HT1080 (cell line): ENCODE measurements at regions not wholly inside any gene's neighbourhood (a gene's known extent, or its start where the extent isn't known, plus 50 kb on each side); places are given as distances from the start of the nearest gene placed in this dataset.

Experiments used
- DNase-seq: peaks from one replicate; pipeline ENCODE4 v3.0.0-alpha.2; 2015; ENCODE audit warnings: low read depth

- DNase-seq: no peak
Observed at GRCh38 chr3:28087591-28087990, 153.8 kb upstream of the CMC1 start.

- DNase-seq: no peak
Observed at GRCh38 chr3:28088811-28089526, 152.4 kb upstream of the CMC1 start.

GRCh38 chr3:28089527-28089897 is 151.9 kb upstream of the CMC1 start:
- no peak for DNase-seq

GRCh38 chr3:28099296-28099695 is 142.1 kb upstream of the CMC1 start:
- DNase-seq: no peak

- DNase-seq: no peak
Observed at GRCh38 chr3:28101705-28102104, 139.7 kb upstream of the CMC1 start.

GRCh38 chr3:28103861-28104260 is 137.6 kb upstream of the CMC1 start:
- DNase-seq: no peak

- DNase-seq: no peak
Observed at GRCh38 chr3:28104896-28105534, 136.4 kb upstream of the CMC1 start.

GRCh38 chr3:28109829-28110228 is 131.6 kb upstream of the CMC1 start:
- DNase-seq: peak; percentile 59

GRCh38 chr3:28110869-28111268 is 130.6 kb upstream of the CMC1 start:
- DNase-seq: no peak

GRCh38 chr3:28114893-28115292 is 126.5 kb upstream of the CMC1 start:
- DNase-seq: no peak

GRCh38 chr3:28115316-28115715 is 126.1 kb upstream of the CMC1 start:
- DNase-seq: peak; percentile 30

GRCh38 chr3:28117598-28117997 is 123.8 kb upstream of the CMC1 start:
- DNase-seq: no peak

- DNase-seq: no peak
Observed at GRCh38 chr3:28118087-28118486, 123.3 kb upstream of the CMC1 start.

GRCh38 chr3:28122227-28122626 is 119.2 kb upstream of the CMC1 start:
- no peak for DNase-seq

- no peak for DNase-seq
Observed at GRCh38 chr3:28124882-28125281, 116.5 kb upstream of the CMC1 start.

- no peak for DNase-seq
Observed at GRCh38 chr3:28125342-28125741, 116.1 kb upstream of the CMC1 start.

- DNase-seq: no peak
Observed at GRCh38 chr3:28130836-28131235, 110.6 kb upstream of the CMC1 start.

- DNase-seq: no peak
Observed at GRCh38 chr3:28132941-28133340, 108.5 kb upstream of the CMC1 start.

GRCh38 chr3:28134198-28134597 is 107.2 kb upstream of the CMC1 start:
- DNase-seq: no peak

GRCh38 chr3:28134792-28135375 is 106.5 kb upstream of the CMC1 start:
- DNase-seq: no peak

GRCh38 chr3:28136607-28137216 is 104.7 kb upstream of the CMC1 start:
- DNase-seq: no peak

GRCh38 chr3:28138043-28138610 is 103.3 kb upstream of the CMC1 start:
- no peak for DNase-seq
